ENCODE measurements at regions not wholly inside any gene's neighbourhood (a gene's known extent, or its start where the extent isn't known, plus 50 kb on each side); places are given as distances from the start of the nearest gene placed in this dataset.

GRCh38 chr4:58935332-58935731 is 1825.1 kb upstream of the IGFBP7 start:
- no peak for DNase-seq

GRCh38 chr4:58936436-58936835 is 1826.3 kb upstream of the IGFBP7 start:
- no peak for DNase-seq

GRCh38 chr4:58940167-58940566 is 1830.0 kb upstream of the IGFBP7 start:
- DNase-seq = no peak

GRCh38 chr4:58941286-58941685 is 1831.1 kb upstream of the IGFBP7 start:
- DNase-seq = no peak

- no peak for DNase-seq
Observed at GRCh38 chr4:58953575-58953974, 1843.4 kb upstream of the IGFBP7 start.

GRCh38 chr4:58957711-58958110 is 1847.5 kb upstream of the IGFBP7 start:
- no peak for DNase-seq

GRCh38 chr4:58961283-58961682 is 1851.1 kb upstream of the IGFBP7 start:
- no peak for DNase-seq

GRCh38 chr4:58961925-58962324 is 1851.7 kb upstream of the IGFBP7 start:
- DNase-seq = no peak

GRCh38 chr4:58962424-58962823 is 1852.2 kb upstream of the IGFBP7 start:
- no peak for DNase-seq

GRCh38 chr4:58981828-58982227 is 1871.6 kb upstream of the IGFBP7 start:
- no peak for DNase-seq

GRCh38 chr4:58983887-58984286 is 1873.7 kb upstream of the IGFBP7 start:
- no peak for DNase-seq

- DNase-seq = no peak
Observed at GRCh38 chr4:59002148-59002547, 1892.0 kb upstream of the IGFBP7 start.

GRCh38 chr4:59024257-59024656 is 1914.1 kb upstream of the IGFBP7 start:
- no peak for DNase-seq

GRCh38 chr4:59037812-59038211 is 1927.6 kb upstream of the IGFBP7 start:
- DNase-seq = no peak

- no peak for DNase-seq
Observed at GRCh38 chr4:59039046-59039445, 1928.9 kb upstream of the IGFBP7 start.

- no peak for DNase-seq
Observed at GRCh38 chr4:59044286-59044900, 1934.2 kb upstream of the IGFBP7 start.

GRCh38 chr4:59054086-59054485 is 1943.9 kb upstream of the IGFBP7 start:
- DNase-seq = no peak

- DNase-seq = no peak
Observed at GRCh38 chr4:59057804-59058203, 1947.6 kb upstream of the IGFBP7 start.

- no peak for DNase-seq
Observed at GRCh38 chr4:59058543-59058942, 1948.4 kb upstream of the IGFBP7 start.

GRCh38 chr4:59060002-59060846 is 1950.0 kb upstream of the IGFBP7 start:
- DNase-seq = no peak

- DNase-seq = no peak
Observed at GRCh38 chr4:59060895-59061294, 1950.7 kb upstream of the IGFBP7 start.

- DNase-seq = peak; percentile 5
Observed at GRCh38 chr4:59063015-59063720, 1953.0 kb upstream of the IGFBP7 start.

All from renal pelvis (tissue), 1 donor.